ENCODE measurements at regions not wholly inside any gene's neighbourhood (a gene's known extent, or its start where the extent isn't known, plus 50 kb on each side); places are given as distances from the start of the nearest gene placed in this dataset.

DNA sequence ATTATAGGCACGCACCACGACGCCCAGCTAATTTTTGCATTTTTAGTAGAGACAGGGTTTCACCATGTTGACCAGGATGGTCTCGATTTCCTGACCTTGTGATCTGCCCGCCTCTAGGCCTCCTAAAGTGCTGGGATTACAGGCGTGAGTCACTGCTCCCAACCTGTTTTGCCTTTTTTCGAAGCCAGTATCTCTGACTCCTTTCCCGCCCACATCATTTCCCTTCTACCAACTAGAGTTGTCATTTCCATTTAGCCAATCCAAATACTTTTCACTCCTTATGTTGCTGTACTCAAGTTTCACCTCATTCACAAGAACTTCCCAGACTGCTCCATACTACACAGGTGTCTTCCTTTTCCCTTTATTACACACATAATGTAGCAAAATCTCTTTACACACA lies 502.6 kb upstream of the CDH6 start:
- TF ChIP-seq, protein P1, sequence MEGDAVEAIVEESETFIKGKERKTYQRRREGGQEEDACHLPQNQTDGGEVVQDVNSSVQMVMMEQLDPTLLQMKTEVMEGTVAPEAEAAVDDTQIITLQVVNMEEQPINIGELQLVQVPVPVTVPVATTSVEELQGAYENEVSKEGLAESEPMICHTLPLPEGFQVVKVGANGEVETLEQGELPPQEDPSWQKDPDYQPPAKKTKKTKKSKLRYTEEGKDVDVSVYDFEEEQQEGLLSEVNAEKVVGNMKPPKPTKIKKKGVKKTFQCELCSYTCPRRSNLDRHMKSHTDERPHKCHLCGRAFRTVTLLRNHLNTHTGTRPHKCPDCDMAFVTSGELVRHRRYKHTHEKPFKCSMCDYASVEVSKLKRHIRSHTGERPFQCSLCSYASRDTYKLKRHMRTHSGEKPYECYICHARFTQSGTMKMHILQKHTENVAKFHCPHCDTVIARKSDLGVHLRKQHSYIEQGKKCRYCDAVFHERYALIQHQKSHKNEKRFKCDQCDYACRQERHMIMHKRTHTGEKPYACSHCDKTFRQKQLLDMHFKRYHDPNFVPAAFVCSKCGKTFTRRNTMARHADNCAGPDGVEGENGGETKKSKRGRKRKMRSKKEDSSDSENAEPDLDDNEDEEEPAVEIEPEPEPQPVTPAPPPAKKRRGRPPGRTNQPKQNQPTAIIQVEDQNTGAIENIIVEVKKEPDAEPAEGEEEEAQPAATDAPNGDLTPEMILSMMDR (IDR thresholded peaks at IDR 0.05) = no peak
- no peak for TF ChIP-seq POLR2A (IDR thresholded peaks at IDR 0.05; ENCODE audit: low read depth)
